BLaER1 (cell line): ENCODE measurements at regions not wholly inside any gene's neighbourhood (a gene's known extent, or its start where the extent isn't known, plus 50 kb on each side); places are given as distances from the start of the nearest gene placed in this dataset.
A peak's percentile ranks its signal among the peaks of the same experiment; 100 is the strongest.
"Not testable (repeated sequence)": the region's sequence is repeated elsewhere in the genome, so short reads cannot be mapped to it uniquely, and the experiment has no call there.

Experiments
- H3K27ac ChIP-seq: shearing (Covaris generic); formaldehyde crosslinking; 2 replicates; pipeline ENCODE4 v1.8.1; 2022
- H3K27me3 ChIP-seq: shearing (Covaris generic); formaldehyde crosslinking; 2 replicates; pipeline ENCODE4 v1.8.1; 2022
- H3K36me3 ChIP-seq: shearing (Covaris generic); formaldehyde crosslinking; 2 replicates; pipeline ENCODE4 v1.8.1; 2022
- H3K4me1 ChIP-seq: shearing (Covaris generic); formaldehyde crosslinking; 2 replicates; pipeline ENCODE4 v1.8.1; 2022
- H3K4me2 ChIP-seq: shearing (Covaris generic); formaldehyde crosslinking; 2 replicates; pipeline ENCODE4 v1.8.1; 2022
- H3K4me3 ChIP-seq: shearing (Covaris generic); formaldehyde crosslinking; 2 replicates; pipeline ENCODE4 v1.8.1; 2022
- H3K9ac ChIP-seq: shearing (Covaris generic); formaldehyde crosslinking; 2 replicates; pipeline ENCODE4 v1.8.1; 2022
- H3K9me3 ChIP-seq: shearing (Covaris generic); formaldehyde crosslinking; 2 replicates; pipeline ENCODE4 v1.8.1; 2022
- H4K20me1 ChIP-seq: shearing (Covaris generic); formaldehyde crosslinking; 2 replicates; pipeline ENCODE4 v1.8.1; 2022
- Cebpa-rat ChIP-seq: shearing (Covaris generic); IDR thresholded peaks from 2 replicates; pipeline ENCODE4 v1.8.1; 2022

DNA sequence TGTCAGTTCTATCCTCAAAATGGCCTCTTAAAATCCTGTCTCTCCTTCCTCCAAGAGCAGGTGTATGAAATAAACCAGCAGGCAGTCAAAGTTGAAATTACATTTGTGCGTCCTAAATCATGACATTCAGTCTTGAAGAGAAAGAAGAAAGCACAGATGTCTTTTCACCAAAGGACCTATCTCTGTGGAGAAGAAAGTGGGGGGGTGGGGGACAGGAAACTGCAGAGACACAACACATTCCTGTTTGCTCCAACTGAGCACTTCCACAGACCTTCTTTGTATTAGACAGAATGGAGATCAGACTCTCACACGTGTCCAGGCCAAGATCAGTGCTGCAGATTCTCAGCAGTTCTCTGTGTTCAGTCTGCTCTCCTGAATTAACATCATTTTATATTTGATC, 471.9 kb upstream of the RGMB start:
- no peaks in the 10 kb centered on the region for H3K36me3 ChIP-seq
- H3K27ac ChIP-seq = no peak overlapping the region
- no peak overlapping the region for H3K9ac ChIP-seq
- H3K4me3 ChIP-seq = no peak overlapping the region
- no peak overlapping the region for H3K4me2 ChIP-seq
- H3K4me1 ChIP-seq = no peaks in the 10 kb centered on the region
- TF ChIP-seq Cebpa-rat = no peak
- H3K9me3 ChIP-seq = no peaks in the 10 kb centered on the region
- no peaks in the 10 kb centered on the region for H3K27me3 ChIP-seq
- H4K20me1 ChIP-seq = no peaks in the 10 kb centered on the region

DNA sequence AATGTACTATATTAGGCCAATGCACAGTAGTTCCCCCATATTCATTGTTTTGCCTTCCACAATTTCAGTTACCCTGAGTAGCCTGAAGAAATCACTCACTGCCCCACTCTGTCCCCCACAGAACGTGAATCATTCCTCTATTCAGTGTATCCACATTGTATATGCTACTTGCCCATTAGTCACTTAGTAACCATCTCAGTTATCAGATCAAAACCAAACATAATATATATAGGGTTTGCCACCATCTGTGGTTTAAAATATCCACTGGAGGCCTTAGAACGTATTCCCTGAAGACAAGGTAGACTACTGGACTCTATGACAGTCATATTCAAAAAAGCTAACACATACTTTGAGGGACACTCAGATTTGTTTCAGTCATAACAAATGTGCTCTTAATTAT, 465.7 kb upstream of the RGMB start:
- H3K4me2 ChIP-seq = no peak overlapping the region
- H4K20me1 ChIP-seq = no peaks in the 10 kb centered on the region
- no peaks in the 10 kb centered on the region for H3K36me3 ChIP-seq
- no peak overlapping the region for H3K27ac ChIP-seq
- no peaks in the 10 kb centered on the region for H3K27me3 ChIP-seq
- H3K9ac ChIP-seq = no peak overlapping the region
- H3K9me3 ChIP-seq = no peaks in the 10 kb centered on the region
- H3K4me1 ChIP-seq = peaks cover 9% of the 10 kb centered on the region
- no peak overlapping the region for H3K4me3 ChIP-seq
- TF ChIP-seq Cebpa-rat = no peak

DNA sequence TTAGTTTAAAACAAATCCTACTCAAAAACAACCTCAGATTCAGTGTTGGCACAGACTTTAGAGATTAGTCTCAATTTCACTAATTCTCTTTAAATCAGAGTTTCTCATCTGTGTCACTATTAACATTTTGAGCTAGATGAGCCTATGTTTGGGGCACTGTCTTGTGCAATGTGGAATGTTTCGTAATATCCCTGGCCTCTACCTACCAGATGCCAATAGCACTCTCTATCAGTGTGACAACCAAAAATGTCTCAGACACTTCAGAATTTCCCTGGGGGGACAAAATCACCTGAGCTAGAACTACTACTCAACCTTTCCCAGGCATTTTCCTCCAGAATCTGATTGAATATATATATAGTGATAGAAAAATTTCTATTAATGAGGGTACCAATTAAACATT, 465.2 kb upstream of the RGMB start:
- Histone ChIP-seq H3K36me3 (no peaks in the 10 kb centered on the region), H3K9ac (no peak overlapping the region), H4K20me1 (no peaks in the 10 kb centered on the region), H3K27ac (no peak overlapping the region), H3K4me3 (no peak overlapping the region), H3K9me3 (no peaks in the 10 kb centered on the region), H3K27me3 (no peaks in the 10 kb centered on the region), H3K4me1 (peaks cover 9% of the 10 kb centered on the region), H3K4me2 (no peak overlapping the region)
- TF ChIP-seq Cebpa-rat = no peak

DNA sequence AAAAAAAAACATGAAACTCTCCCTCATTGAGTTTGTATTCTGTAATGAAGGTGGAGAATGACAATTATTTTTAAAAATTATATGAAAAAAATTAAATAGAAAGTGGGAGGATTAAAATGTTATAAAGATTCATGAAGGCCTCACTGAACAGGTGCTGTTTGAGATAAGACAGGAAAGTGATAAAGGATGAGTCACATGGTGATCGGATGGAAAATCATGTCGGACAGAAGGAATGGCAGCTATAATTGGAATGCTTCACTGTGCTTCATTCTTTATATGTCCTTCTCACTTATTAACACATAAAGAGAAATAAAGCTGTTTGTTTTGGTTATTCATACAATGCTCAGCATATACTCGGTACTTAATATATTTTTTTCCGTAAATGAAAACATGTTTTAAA, 464.5 kb upstream of the RGMB start:
- peaks cover 9% of the 10 kb centered on the region for H3K4me1 ChIP-seq
- H3K36me3 ChIP-seq = no peaks in the 10 kb centered on the region
- H4K20me1 ChIP-seq = no peaks in the 10 kb centered on the region
- H3K27me3 ChIP-seq = no peaks in the 10 kb centered on the region
- TF ChIP-seq Cebpa-rat = no peak
- no peak overlapping the region for H3K4me2 ChIP-seq
- no peaks in the 10 kb centered on the region for H3K9me3 ChIP-seq
- no peak overlapping the region for H3K27ac ChIP-seq
- no peak overlapping the region for H3K4me3 ChIP-seq
- no peak overlapping the region for H3K9ac ChIP-seq

DNA sequence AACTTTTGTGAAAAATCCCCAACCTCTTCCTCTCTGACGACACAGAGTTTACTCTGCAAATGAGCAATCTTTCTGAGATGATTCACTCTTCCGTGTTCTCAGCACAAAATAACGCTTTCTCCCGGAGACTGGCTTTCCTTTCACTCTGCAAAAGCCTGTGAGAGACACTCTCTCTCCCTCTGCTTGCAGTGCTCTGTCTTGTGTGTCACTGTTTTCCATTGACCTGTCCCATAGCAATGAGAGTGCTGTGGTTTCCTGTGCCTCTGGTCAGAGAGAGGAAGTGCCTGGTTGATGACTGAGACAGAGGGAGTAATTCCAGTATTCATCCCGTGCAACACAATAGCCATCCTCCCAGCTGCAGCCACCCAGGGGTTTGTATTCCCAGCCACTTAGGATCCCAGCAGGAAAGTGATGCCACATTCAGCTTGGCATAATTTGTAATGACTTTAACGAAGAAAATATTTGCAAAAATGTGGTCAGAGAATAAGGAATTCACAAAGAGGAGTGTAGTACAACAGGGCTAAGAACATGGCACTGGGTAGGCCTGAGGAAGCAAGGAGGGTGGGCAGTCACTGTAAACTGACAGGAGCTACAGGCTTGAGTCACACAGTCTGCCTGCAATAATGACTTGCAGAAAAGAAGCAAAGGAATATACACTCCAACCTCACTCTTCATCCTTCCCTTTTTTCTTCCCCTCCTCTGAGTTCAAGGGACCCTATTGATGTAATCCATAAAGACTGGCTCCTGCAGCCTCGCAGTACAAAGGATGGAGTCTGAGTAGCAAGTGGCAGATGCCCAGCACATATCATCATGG, 463.5 kb upstream of the RGMB start:
- no peak overlapping the region for H3K9ac ChIP-seq
- peak overlapping the region; percentile 41 for H3K4me2 ChIP-seq
- TF ChIP-seq Cebpa-rat = no peak
- no peaks in the 10 kb centered on the region for H3K27me3 ChIP-seq
- H3K9me3 ChIP-seq = no peaks in the 10 kb centered on the region
- H3K27ac ChIP-seq = no peak overlapping the region
- no peaks in the 10 kb centered on the region for H4K20me1 ChIP-seq
- peaks cover 9% of the 10 kb centered on the region for H3K4me1 ChIP-seq
- no peak overlapping the region for H3K4me3 ChIP-seq
- H3K36me3 ChIP-seq = no peaks in the 10 kb centered on the region

DNA sequence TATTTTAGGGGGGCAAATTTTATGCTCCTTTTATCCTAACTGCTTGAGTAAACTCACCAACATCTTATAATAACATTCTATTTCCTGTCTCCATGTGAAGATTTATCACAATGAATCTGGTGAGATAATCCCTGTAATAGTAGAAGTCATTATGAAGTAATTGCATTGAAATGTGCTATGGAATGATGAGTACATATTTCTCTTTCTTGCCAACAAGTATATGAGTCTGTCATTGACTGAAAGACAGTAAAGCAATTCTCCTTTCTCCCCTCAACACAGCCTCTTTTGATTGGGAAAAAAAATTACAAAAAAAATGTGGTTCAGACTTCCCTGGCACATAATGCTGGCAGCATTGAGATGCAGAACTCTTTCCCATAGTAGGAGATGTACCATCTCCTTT, 459.2 kb upstream of the RGMB start:
- Histone ChIP-seq H3K27ac (no peak overlapping the region), H3K4me1 (peaks cover 8% of the 10 kb centered on the region), H3K9me3 (no peaks in the 10 kb centered on the region), H3K27me3 (no peaks in the 10 kb centered on the region), H3K9ac (no peak overlapping the region), H3K4me3 (no peak overlapping the region), H3K4me2 (no peak overlapping the region), H4K20me1 (no peaks in the 10 kb centered on the region), H3K36me3 (no peaks in the 10 kb centered on the region)
- TF ChIP-seq Cebpa-rat = no peak

DNA sequence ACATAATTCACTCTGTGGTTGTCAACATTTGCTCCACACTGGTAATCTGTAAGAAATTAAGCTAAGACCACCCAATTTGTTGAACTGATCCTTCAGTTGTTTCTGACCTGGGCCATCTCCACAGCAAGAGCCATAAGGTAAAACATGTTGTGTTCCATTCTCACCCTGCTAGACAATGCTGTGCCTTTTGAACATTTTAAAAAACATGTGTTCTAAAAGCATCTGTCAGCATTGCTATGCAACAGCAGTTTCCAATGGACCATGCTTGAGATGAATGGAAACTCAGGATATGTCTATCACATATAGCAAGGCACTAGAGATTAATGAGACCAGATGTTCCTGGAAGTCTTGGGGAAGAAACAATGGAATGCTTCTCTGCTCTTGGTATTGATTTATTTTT, 455.1 kb upstream of the RGMB start:
- no peak for TF ChIP-seq Cebpa-rat
- Histone ChIP-seq H3K36me3 (no peaks in the 10 kb centered on the region), H3K4me1 (no peaks in the 10 kb centered on the region), H3K27ac (no peak overlapping the region), H3K4me2 (no peak overlapping the region), H3K9me3 (no peaks in the 10 kb centered on the region), H3K27me3 (no peaks in the 10 kb centered on the region), H3K4me3 (no peak overlapping the region), H3K9ac (no peak overlapping the region), H4K20me1 (no peaks in the 10 kb centered on the region)

DNA sequence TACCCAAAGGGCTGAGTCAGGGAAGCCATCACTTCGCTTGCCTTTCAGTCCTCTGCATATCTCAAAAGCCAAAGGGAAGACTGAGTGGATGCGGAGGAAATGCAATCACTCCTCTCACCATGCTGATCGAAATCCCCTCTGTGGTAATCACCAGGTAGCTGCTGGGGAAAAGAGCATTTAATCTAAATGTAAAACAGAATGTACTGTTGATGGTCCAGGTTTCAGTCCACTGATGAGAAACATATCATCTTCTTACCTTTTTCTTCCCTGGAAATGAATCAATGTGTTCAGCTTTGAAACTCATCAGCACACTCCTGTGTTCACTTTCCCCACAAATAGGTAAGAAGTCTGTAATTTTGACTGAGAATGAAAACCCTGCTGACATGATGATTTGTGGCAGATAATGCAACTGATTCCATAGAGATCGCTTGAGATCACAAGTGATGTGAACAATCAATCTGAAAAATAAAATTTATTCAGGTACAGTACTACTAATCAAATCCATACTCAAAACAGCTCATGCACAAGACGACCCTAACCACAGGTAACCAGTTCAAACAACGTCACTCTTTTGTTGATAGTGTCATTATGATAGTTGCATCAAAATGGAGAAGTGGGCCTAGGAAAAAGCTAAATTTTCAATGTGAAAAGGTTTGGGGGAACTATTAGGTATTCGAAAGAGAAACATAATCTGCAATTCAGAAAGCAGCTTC, 454.0 kb upstream of the RGMB start:
- Histone ChIP-seq H3K4me1 (no peaks in the 10 kb centered on the region), H3K36me3 (no peaks in the 10 kb centered on the region), H3K4me3 (no peak overlapping the region), H3K27ac (no peak overlapping the region), H4K20me1 (no peaks in the 10 kb centered on the region), H3K4me2 (no peak overlapping the region), H3K9me3 (no peaks in the 10 kb centered on the region), H3K27me3 (no peaks in the 10 kb centered on the region), H3K9ac (no peak overlapping the region)
- TF ChIP-seq Cebpa-rat = no peak

DNA sequence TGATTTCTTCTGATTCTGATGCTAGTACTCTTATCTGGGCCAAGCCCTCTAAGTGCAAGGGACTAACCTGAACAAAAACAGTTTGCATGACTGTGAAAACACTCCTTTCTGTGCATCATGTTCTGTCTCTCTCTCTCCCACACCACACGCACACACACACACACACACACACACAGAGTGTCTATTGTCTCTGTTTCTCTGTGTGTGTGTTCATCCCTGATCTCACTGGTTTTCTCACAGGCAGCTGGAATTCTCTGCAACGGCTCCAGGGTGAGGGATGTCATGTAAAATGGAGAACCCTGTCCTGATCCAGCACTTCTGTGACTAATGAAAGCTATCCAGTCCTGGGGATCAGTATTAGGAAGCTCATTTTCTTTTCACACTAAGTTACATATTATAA, 453.1 kb upstream of the RGMB start:
- Histone ChIP-seq H3K9me3 (no peaks in the 10 kb centered on the region), H4K20me1 (no peaks in the 10 kb centered on the region), H3K27me3 (no peaks in the 10 kb centered on the region), H3K9ac (no peak overlapping the region), H3K27ac (no peak overlapping the region), H3K4me1 (no peaks in the 10 kb centered on the region), H3K4me3 (no peak overlapping the region), H3K4me2 (no peak overlapping the region), H3K36me3 (no peaks in the 10 kb centered on the region)
- TF ChIP-seq Cebpa-rat = no peak

DNA sequence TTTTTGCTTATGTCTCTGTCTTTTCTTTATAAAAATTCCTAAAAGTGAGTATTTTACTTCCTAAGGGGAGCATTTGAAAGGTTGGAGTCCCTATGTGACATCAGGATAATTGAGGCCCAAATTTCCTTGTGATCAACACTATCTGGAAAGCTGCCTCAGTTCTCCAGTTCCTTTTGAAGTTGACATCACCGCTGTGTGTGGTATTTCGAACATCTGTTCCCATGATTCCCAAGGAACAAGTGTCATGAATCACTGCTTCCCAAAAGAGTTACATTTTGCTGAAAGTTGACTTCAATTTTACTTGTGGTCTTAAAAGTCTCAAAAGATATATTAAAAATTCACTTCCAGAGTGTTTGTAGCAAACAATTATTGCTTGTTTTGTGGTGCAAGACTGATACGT, 452.1 kb upstream of the RGMB start:
- no peak overlapping the region for H3K9ac ChIP-seq
- H4K20me1 ChIP-seq = no peaks in the 10 kb centered on the region
- H3K27ac ChIP-seq = no peak overlapping the region
- H3K27me3 ChIP-seq = no peaks in the 10 kb centered on the region
- no peaks in the 10 kb centered on the region for H3K4me1 ChIP-seq
- no peak for TF ChIP-seq Cebpa-rat
- H3K9me3 ChIP-seq = no peaks in the 10 kb centered on the region
- no peak overlapping the region for H3K4me3 ChIP-seq
- no peak overlapping the region for H3K4me2 ChIP-seq
- no peaks in the 10 kb centered on the region for H3K36me3 ChIP-seq

DNA sequence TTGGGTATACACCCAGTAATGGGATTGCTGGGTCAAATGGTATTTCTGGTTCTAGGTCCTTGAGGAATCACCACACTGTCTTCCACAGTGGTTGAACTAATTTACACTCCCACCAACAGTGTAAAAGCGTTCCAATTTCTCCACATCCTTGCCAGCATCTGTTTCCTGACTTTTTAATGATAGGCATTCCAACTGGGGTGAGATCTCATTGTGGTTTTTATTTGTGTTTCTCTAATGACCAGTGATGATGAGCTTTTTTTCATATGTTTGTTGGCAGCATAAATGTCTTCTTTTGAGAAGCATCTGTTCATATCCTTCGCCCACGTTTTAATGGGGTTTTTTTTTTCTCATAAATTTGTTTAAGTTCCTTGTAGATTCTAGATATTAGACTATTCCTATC, 448.3 kb upstream of the RGMB start:
- H3K9ac ChIP-seq, H3K4me1 ChIP-seq, H3K27me3 ChIP-seq, H4K20me1 ChIP-seq, H3K36me3 ChIP-seq, H3K4me3 ChIP-seq, H3K4me2 ChIP-seq, H3K9me3 ChIP-seq, H3K27ac ChIP-seq: not testable (repeated sequence)
